Urinary bladder (tissue), 1 donor: ENCODE measurements at regions not wholly inside any gene's neighbourhood (a gene's known extent, or its start where the extent isn't known, plus 50 kb on each side); places are given as distances from the start of the nearest gene placed in this dataset. TPM values are rescaled to one million over a fixed set of nuclear protein-coding genes. Genes with fewer than 3 reads are reported as not detected.

ENCODE experiments used
- small RNA-seq: library from RNA; depleted of rRNA; stranded (forward); fragments of <200 nt; gene quantifications from one replicate; pipeline ENCODE3, GENCODE V24; 2014

Small RNAs in the stretch of these regions (small RNA-seq; reads per million reads assigned to genes)
- gene AL121932.1 = not detected
